SK-N-SH (cell line): ENCODE measurements at regions not wholly inside any gene's neighbourhood (a gene's known extent, or its start where the extent isn't known, plus 50 kb on each side); places are given as distances from the start of the nearest gene placed in this dataset.

ENCODE experiments used
- CTCF ChIA-PET: fragments of 300-600, 350-600 bp; formaldehyde crosslinking; extraction: SDS; loops from one replicate; lab custom pipeline; 2021; lab: Yijun Ruan, JAX
- POLR2A ChIA-PET: fragments of 350-600 bp; sonication (Branson Sonifier 250); formaldehyde crosslinking; extraction: SDS; loops from one replicate; lab custom pipeline; 2020; ENCODE audit warnings: antibody characterized with exemption, inconsistent platforms; lab: Yijun Ruan, JAX
- DNase-seq: peaks from one replicate; pipeline ENCODE4 v3.0.0; 2012
- H2AFZ ChIP-seq: fragments of 200-600 bp; sonication (generic); 2 replicates; pipeline ENCODE4 v1.8.1; 2016; ENCODE audit warnings: antibody characterized with exemption, mild to moderate bottlenecking, low read depth
- H3F3A ChIP-seq: fragments of 200-600 bp; sonication (generic); replicated peaks from 2 replicates; pipeline ENCODE3; 2016; ENCODE audit warnings: antibody characterized with exemption, mild to moderate bottlenecking; ENCODE audit not compliant: insufficient read depth
- H3K27ac ChIP-seq, 2 experiments: fragments of 200-500 bp in 1 of 2; fragments of 200-600 bp in 1 of 2; sonication (Bioruptor generic) in 1 of 2; sonication (generic), shearing (Covaris generic) in 1 of 2; 2 replicates each; pipeline versions ENCODE4 v1.5.1 to v1.6.1; 2014 to 2016; ENCODE audit warnings: low read depth in 2 of 2, inconsistent platforms in 1 of 2, low read length in 1 of 2, mild to moderate bottlenecking in 1 of 2, mixed read lengths in 1 of 2
- H3K27me3 ChIP-seq: fragments of 200-600 bp; sonication (generic), shearing (Covaris generic); 2 replicates; pipeline ENCODE4 v1.6.1; 2016; ENCODE audit warnings: mixed run types; ENCODE audit not compliant: insufficient read depth
- H3K36me3 ChIP-seq, 2 experiments: fragments of 200-500 bp in 1 of 2; fragments of 200-600 bp in 1 of 2; sonication (Bioruptor generic) in 1 of 2; sonication (generic) in 1 of 2; replicated peaks in 1 of 2; 2 replicates each; pipeline versions ENCODE3 to v1.5.1; 2014 to 2016; ENCODE audit warnings: low read length in 1 of 2, mild to moderate bottlenecking in 1 of 2; ENCODE audit not compliant: insufficient read depth in 2 of 2, control insufficient read depth in 1 of 2
- H3K4me1 ChIP-seq, 2 experiments: fragments of 200-500 bp in 1 of 2; fragments of 200-600 bp in 1 of 2; sonication (Bioruptor generic) in 1 of 2; sonication (generic), shearing (Covaris generic) in 1 of 2; 2 replicates each; pipeline versions ENCODE4 v1.5.1 to v1.6.1; 2014 to 2016; ENCODE audit warnings: low read depth in 1 of 2, low read length in 1 of 2, mixed run types in 1 of 2; ENCODE audit not compliant: insufficient read depth in 2 of 2, control insufficient read depth in 1 of 2
- H3K4me2 ChIP-seq: fragments of 200-600 bp; sonication (generic), shearing (Covaris generic); 2 replicates; pipeline ENCODE4 v1.6.1; 2017; ENCODE audit warnings: mixed run types
- H3K4me3 ChIP-seq, 2 experiments: fragments of 200-500 bp in 1 of 2; fragments of 200-600 bp in 1 of 2; sonication (Bioruptor generic) in 1 of 2; sonication (generic), shearing (Covaris generic) in 1 of 2; 2 replicates each; pipeline versions ENCODE4 v1.5.1 to v1.8.1; 2014 to 2016; ENCODE audit warnings: low read depth in 2 of 2, inconsistent platforms in 1 of 2, low read length in 1 of 2, mild to moderate bottlenecking in 1 of 2, mixed read lengths in 1 of 2, moderate library complexity in 1 of 2
- H3K79me2 ChIP-seq: fragments of 200-600 bp; sonication (generic); 2 replicates; pipeline ENCODE4 v1.8.1; 2017; ENCODE audit warnings: mild to moderate bottlenecking; ENCODE audit not compliant: insufficient read depth
- H3K9ac ChIP-seq: fragments of 200-600 bp; sonication (generic); 2 replicates; pipeline ENCODE4 v1.6.1; 2017; ENCODE audit warnings: mixed run types
- H3K9me2 ChIP-seq: fragments of 200-600 bp; sonication (generic); 2 replicates; pipeline ENCODE4 v1.6.1; 2017; ENCODE audit warnings: mixed run types
- H3K9me3 ChIP-seq: fragments of 200-600 bp; sonication (generic); 2 replicates; pipeline ENCODE4 v1.6.1; 2017; ENCODE audit warnings: mixed run types, mild to moderate bottlenecking, moderate library complexity
- H4K20me1 ChIP-seq: fragments of 200-600 bp; sonication (generic); 2 replicates; pipeline ENCODE4 v1.6.1; 2017; ENCODE audit warnings: mild to moderate bottlenecking, mixed run types; ENCODE audit not compliant: insufficient read depth
- CHD2 ChIP-seq: fragments of 150-350 bp; IDR thresholded peaks from 2 replicates; pipeline ENCODE4 v1.6.1; 2018; ENCODE audit warnings: low read length; ENCODE audit not compliant: partially characterized antibody
- EP300 ChIP-seq, 2 experiments: IDR thresholded peaks; 2 replicates each; pipeline versions ENCODE4 v1.4.0 to v1.6.1; 2012; ENCODE audit warnings: borderline replicate concordance in 1 of 2, low read depth in 1 of 2, low read length in 1 of 2
- EZH2phosphoT487 ChIP-seq: fragments of 200-600 bp; sonication (generic); IDR thresholded peaks from 2 replicates; pipeline ENCODE4 v1.6.1; 2017; ENCODE audit warnings: low read depth, mixed run types, mild to moderate bottlenecking, antibody characterized with exemption, moderate library complexity, borderline replicate concordance
- FOSL2 ChIP-seq: IDR thresholded peaks from 2 replicates; pipeline ENCODE4 v1.4.0; 2012; ENCODE audit warnings: low read depth, mild to moderate bottlenecking, moderate library complexity, borderline replicate concordance
- FOXJ3 ChIP-seq: sonication (generic); formaldehyde crosslinking; IDR thresholded peaks from 2 replicates; pipeline ENCODE4 v1.5.1; 2020; ENCODE audit warnings: mild to moderate bottlenecking, missing genetic modification reagents
- FOXM1 ChIP-seq: IDR thresholded peaks from 2 replicates; pipeline ENCODE4 v1.4.0; 2012; ENCODE audit warnings: low read depth, mild to moderate bottlenecking
- GABPA ChIP-seq: IDR thresholded peaks from 2 replicates; pipeline ENCODE4 v1.4.0; 2012; ENCODE audit warnings: low read depth, mild to moderate bottlenecking
- MEF2A ChIP-seq: IDR thresholded peaks from 2 replicates; pipeline ENCODE4 v1.4.0; 2012; ENCODE audit warnings: low read depth, borderline replicate concordance
- POLR2AphosphoS5 ChIP-seq: IDR thresholded peaks from 2 replicates; pipeline ENCODE4 v1.6.1; 2012; ENCODE audit warnings: low read depth, low read length
- RAD21 ChIP-seq: IDR thresholded peaks from 2 replicates; pipeline ENCODE4 v1.6.1; 2012; ENCODE audit warnings: mild to moderate bottlenecking, low read length
- RFX5 ChIP-seq: IDR thresholded peaks from 2 replicates; pipeline ENCODE4 v1.6.1; 2012; ENCODE audit warnings: mild to moderate bottlenecking, improper control_type of control experiment, low read length
- SIN3A ChIP-seq: IDR thresholded peaks from 2 replicates; pipeline ENCODE4 v1.6.1; 2012; ENCODE audit warnings: low read depth, mild to moderate bottlenecking, low read length, moderate library complexity, borderline replicate concordance
- TCF12 ChIP-seq: IDR thresholded peaks from 2 replicates; pipeline ENCODE4 v1.4.0; 2012
- YY1 ChIP-seq: IDR thresholded peaks from 2 replicates; pipeline ENCODE4 v1.4.0; 2012; ENCODE audit warnings: low read depth, mild to moderate bottlenecking
- WGBS: methylation state at CpG from one replicate; pipeline ENCODE4 v1.1.6; 2017; ENCODE audit warnings: low lambda C conversion rate; 5-methylcytosine and 5-hydroxymethylcytosine counted together
- TF ChIP-seq, protein P1 (sequence below): IDR thresholded peaks from 2 replicates; pipeline ENCODE4 v1.4.0; 2012; ENCODE audit warnings: low read depth, borderline replicate concordance
- TF ChIP-seq, protein P2 (sequence below): IDR thresholded peaks from 2 replicates; pipeline ENCODE4 v1.4.0; 2012; ENCODE audit warnings: low read depth, borderline replicate concordance
- TF ChIP-seq, protein P3 (sequence below): fragments of 150-350 bp; IDR thresholded peaks from 2 replicates; pipeline ENCODE4 v1.6.1; 2017; ENCODE audit warnings: antibody characterized with exemption, low read length, low read depth, borderline replicate concordance
- TF ChIP-seq, protein P4 (sequence below): IDR thresholded peaks from 2 replicates; pipeline ENCODE4; 2012
- TF ChIP-seq, protein P5 (sequence below): fragments of 150-350 bp; IDR thresholded peaks from 2 replicates; pipeline ENCODE4 v1.6.1; 2016; ENCODE audit warnings: mild to moderate bottlenecking, low read depth, low read length
- TF ChIP-seq, protein P6 (sequence below): IDR thresholded peaks from 2 replicates; pipeline ENCODE4 v1.4.0; 2012; ENCODE audit warnings: low read depth

- no peak overlapping the region for H3K27ac ChIP-seq
- H3K4me1 ChIP-seq = peaks cover 0 to 9% of the 10 kb centered on the region in 2 experiments; a peak in 3 of 4 replicates
- no peaks in the 10 kb centered on the region for H4K20me1 ChIP-seq
- no peak for DNase-seq
- H3K79me2 ChIP-seq = no peaks in the 10 kb centered on the region
- H3K9ac ChIP-seq = no peak overlapping the region
- no peak overlapping the region for H3K4me3 ChIP-seq
- H3K9me2 ChIP-seq = no peaks in the 10 kb centered on the region
- no peak overlapping the region for H3K4me2 ChIP-seq
- ChIA-PET CTCF (interaction anchor here (0.7 to 2.8 kb wide), 9 partner anchors 10 to 551 kb away, joined by 3 to 16 read pairs (median 4); no protein-coding TSS in a partner anchor), POLR2A (no interaction called here)
- H3K27me3 ChIP-seq = no peaks in the 10 kb centered on the region
- TF ChIP-seq, protein P1, sequence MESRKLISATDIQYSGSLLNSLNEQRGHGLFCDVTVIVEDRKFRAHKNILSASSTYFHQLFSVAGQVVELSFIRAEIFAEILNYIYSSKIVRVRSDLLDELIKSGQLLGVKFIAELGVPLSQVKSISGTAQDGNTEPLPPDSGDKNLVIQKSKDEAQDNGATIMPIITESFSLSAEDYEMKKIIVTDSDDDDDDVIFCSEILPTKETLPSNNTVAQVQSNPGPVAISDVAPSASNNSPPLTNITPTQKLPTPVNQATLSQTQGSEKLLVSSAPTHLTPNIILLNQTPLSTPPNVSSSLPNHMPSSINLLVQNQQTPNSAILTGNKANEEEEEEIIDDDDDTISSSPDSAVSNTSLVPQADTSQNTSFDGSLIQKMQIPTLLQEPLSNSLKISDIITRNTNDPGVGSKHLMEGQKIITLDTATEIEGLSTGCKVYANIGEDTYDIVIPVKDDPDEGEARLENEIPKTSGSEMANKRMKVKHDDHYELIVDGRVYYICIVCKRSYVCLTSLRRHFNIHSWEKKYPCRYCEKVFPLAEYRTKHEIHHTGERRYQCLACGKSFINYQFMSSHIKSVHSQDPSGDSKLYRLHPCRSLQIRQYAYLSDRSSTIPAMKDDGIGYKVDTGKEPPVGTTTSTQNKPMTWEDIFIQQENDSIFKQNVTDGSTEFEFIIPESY = no peak
- TF ChIP-seq FOSL2 (no peak), CHD2 (no peak)
- TF ChIP-seq, protein P2, sequence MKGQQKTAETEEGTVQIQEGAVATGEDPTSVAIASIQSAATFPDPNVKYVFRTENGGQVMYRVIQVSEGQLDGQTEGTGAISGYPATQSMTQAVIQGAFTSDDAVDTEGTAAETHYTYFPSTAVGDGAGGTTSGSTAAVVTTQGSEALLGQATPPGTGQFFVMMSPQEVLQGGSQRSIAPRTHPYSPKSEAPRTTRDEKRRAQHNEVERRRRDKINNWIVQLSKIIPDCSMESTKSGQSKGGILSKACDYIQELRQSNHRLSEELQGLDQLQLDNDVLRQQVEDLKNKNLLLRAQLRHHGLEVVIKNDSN = no peak
- H2AFZ ChIP-seq = no peak overlapping the region
- no peaks in the 10 kb centered on the region for H3K36me3 ChIP-seq
- 75% methylated on average over 10 of the region's 10 CpGs for WGBS
- H3F3A ChIP-seq = no peaks in the 10 kb centered on the region
- H3K9me3 ChIP-seq = no peaks in the 10 kb centered on the region
Observed at GRCh38 chr2:234565842-234566619, 69.2 kb upstream of the ARL4C start.

- CTCF ChIA-PET = interaction anchor here (0.9 to 2.8 kb wide), 18 partner anchors 10 to 552 kb away, joined by 3 to 33 read pairs (median 4); no protein-coding TSS in a partner anchor
- Histone ChIP-seq H4K20me1 (no peaks in the 10 kb centered on the region), H3K9me3 (no peaks in the 10 kb centered on the region), H3K36me3 (no peaks in the 10 kb centered on the region), H3K9ac (no peak overlapping the region), H3K4me2 (no peak overlapping the region), H3K4me1 (peaks cover 0 to 9% of the 10 kb centered on the region in 2 experiments; a peak in 3 of 4 replicates), H3K27me3 (no peaks in the 10 kb centered on the region), H3K4me3 (no peak overlapping the region), H3K79me2 (no peaks in the 10 kb centered on the region), H2AFZ (no peak overlapping the region), H3K27ac (peak overlapping the region in 1 of 2 experiments; percentile 86; a peak in 2 of 4 replicates), H3K9me2 (no peaks in the 10 kb centered on the region), H3F3A (no peaks in the 10 kb centered on the region)
- DNase-seq = peak; percentile 34
- 63% methylated on average over 1 of the region's 1 CpG for WGBS
- POLR2A ChIA-PET = no interaction called here
- no peak for TF ChIP-seq RFX5
- TF ChIP-seq TCF12 = no peak
- TF ChIP-seq, protein P3, sequence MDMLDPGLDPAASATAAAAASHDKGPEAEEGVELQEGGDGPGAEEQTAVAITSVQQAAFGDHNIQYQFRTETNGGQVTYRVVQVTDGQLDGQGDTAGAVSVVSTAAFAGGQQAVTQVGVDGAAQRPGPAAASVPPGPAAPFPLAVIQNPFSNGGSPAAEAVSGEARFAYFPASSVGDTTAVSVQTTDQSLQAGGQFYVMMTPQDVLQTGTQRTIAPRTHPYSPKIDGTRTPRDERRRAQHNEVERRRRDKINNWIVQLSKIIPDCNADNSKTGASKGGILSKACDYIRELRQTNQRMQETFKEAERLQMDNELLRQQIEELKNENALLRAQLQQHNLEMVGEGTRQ = no peak
- TF ChIP-seq YY1 = no peak
- no peak for TF ChIP-seq EP300 (IDR thresholded peaks at IDR 0.05; ENCODE audit: borderline replicate concordance in 1 of 2, low read depth in 1 of 2, low read length in 1 of 2)
- no peak for TF ChIP-seq RAD21
- TF ChIP-seq GABPA = no peak
- no peak for TF ChIP-seq FOXM1
- TF ChIP-seq SIN3A = no peak
- TF ChIP-seq MEF2A = no peak
- TF ChIP-seq, protein P4, sequence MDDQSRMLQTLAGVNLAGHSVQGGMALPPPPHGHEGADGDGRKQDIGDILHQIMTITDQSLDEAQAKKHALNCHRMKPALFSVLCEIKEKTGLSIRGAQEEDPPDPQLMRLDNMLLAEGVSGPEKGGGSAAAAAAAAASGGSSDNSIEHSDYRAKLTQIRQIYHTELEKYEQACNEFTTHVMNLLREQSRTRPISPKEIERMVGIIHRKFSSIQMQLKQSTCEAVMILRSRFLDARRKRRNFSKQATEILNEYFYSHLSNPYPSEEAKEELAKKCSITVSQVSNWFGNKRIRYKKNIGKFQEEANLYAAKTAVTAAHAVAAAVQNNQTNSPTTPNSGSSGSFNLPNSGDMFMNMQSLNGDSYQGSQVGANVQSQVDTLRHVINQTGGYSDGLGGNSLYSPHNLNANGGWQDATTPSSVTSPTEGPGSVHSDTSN = no peak
- TF ChIP-seq, protein P5, sequence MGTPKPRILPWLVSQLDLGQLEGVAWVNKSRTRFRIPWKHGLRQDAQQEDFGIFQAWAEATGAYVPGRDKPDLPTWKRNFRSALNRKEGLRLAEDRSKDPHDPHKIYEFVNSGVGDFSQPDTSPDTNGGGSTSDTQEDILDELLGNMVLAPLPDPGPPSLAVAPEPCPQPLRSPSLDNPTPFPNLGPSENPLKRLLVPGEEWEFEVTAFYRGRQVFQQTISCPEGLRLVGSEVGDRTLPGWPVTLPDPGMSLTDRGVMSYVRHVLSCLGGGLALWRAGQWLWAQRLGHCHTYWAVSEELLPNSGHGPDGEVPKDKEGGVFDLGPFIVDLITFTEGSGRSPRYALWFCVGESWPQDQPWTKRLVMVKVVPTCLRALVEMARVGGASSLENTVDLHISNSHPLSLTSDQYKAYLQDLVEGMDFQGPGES = no peak
- TF ChIP-seq POLR2AphosphoS5 = no peak
- TF ChIP-seq, protein P6, sequence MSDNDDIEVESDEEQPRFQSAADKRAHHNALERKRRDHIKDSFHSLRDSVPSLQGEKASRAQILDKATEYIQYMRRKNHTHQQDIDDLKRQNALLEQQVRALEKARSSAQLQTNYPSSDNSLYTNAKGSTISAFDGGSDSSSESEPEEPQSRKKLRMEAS = no peak
- no peak for TF ChIP-seq EZH2phosphoT487
- TF ChIP-seq FOXJ3 (CRISPR knock-in tag) = no peak
Observed at GRCh38 chr2:234565201-234565600, 68.3 kb upstream of the ARL4C start.
